ENCODE measurements at regions not wholly inside any gene's neighbourhood (a gene's known extent, or its start where the extent isn't known, plus 50 kb on each side); places are given as distances from the start of the nearest gene placed in this dataset.

- TF ChIP-seq SUZ12 (IDR thresholded peaks at IDR 0.05; ENCODE audit: extremely low read depth, insufficient read depth, insufficient read length), result no peak
- no peak for TF ChIP-seq ZNF274 (IDR thresholded peaks at IDR 0.05; ENCODE audit: low read depth, low read length)
These were observed 69.1 kb downstream of the PCDH7 start for GRCh38 chr4:30789219-30789671.

All from NT2/D1 (cell line).